ENCODE measurements at regions not wholly inside any gene's neighbourhood (a gene's known extent, or its start where the extent isn't known, plus 50 kb on each side); places are given as distances from the start of the nearest gene placed in this dataset.

DNA sequence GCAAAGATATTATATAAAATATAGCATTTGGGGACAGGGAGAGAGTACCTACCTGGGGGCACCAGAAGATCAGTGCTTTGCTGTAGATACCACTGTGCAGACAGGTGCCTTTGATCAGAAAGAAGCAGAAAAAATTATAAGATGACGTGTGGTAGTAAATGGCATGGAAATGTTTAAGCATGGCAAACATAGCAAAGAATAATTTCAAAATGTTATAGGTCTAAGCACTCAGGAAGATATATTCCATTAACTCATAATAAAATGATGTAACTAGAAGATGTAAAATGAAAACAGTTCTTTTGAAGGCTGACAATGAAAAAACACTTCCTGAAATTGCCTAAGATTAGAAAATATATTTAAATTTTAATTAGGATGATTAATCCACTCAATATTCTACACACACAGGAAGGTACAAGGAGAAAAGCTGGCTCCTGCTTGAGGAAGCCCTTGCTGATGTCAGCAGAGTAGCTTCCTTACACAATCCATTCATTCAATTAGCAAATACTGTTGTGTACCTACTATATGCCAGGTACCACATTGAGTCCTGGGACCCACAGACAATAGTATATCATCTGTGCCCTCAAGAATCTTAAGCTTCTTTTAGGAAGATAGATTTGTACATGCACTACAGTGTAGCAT, 290.2 kb upstream of the CNR1 start:
- TF ChIP-seq POLR2A (IDR thresholded peaks at IDR 0.05), result no peak
- TF ChIP-seq, protein P1, sequence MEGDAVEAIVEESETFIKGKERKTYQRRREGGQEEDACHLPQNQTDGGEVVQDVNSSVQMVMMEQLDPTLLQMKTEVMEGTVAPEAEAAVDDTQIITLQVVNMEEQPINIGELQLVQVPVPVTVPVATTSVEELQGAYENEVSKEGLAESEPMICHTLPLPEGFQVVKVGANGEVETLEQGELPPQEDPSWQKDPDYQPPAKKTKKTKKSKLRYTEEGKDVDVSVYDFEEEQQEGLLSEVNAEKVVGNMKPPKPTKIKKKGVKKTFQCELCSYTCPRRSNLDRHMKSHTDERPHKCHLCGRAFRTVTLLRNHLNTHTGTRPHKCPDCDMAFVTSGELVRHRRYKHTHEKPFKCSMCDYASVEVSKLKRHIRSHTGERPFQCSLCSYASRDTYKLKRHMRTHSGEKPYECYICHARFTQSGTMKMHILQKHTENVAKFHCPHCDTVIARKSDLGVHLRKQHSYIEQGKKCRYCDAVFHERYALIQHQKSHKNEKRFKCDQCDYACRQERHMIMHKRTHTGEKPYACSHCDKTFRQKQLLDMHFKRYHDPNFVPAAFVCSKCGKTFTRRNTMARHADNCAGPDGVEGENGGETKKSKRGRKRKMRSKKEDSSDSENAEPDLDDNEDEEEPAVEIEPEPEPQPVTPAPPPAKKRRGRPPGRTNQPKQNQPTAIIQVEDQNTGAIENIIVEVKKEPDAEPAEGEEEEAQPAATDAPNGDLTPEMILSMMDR (IDR thresholded peaks at IDR 0.05), result no peak
